HL-60 (cell line): ENCODE measurements at regions not wholly inside any gene's neighbourhood (a gene's known extent, or its start where the extent isn't known, plus 50 kb on each side); places are given as distances from the start of the nearest gene placed in this dataset.

ENCODE experiments used
- DNase-seq, 2 experiments: peaks; one replicate each; pipeline ENCODE4 v3.0.0-alpha.2; 2010 to 2020; ENCODE audit warnings: low read depth in 1 of 2, low spot score in 1 of 2
- H3K27ac ChIP-seq: fragments of 250-450 bp; sonication (Bioruptor Pico); replicated peaks from 2 replicates; pipeline ENCODE4 v1.5.1; 2020; ENCODE audit warnings: mild to moderate bottlenecking, moderate library complexity
- H3K27me3 ChIP-seq: fragments of 250-450 bp; sonication (Bioruptor Pico); 2 replicates; pipeline ENCODE4 v1.5.1; 2021; ENCODE audit warnings: mild to moderate bottlenecking, moderate library complexity; ENCODE audit not compliant: insufficient read depth, poor library complexity, severe bottlenecking
- H3K4me3 ChIP-seq: replicated peaks from 2 replicates; pipeline ENCODE4 v1.5.1; 2011; ENCODE audit warnings: mild to moderate bottlenecking, control low read depth, low read length; ENCODE audit not compliant: insufficient read depth
- GABPA ChIP-seq: IDR thresholded peaks from 2 replicates; pipeline ENCODE4 v1.6.1; 2012; ENCODE audit warnings: low read depth
- POLR2AphosphoS5 ChIP-seq: IDR thresholded peaks from 2 replicates; pipeline ENCODE4 v1.6.1; 2012; ENCODE audit warnings: low read depth
- SPI1 ChIP-seq: IDR thresholded peaks from 2 replicates; pipeline ENCODE4 v1.6.1; 2012; ENCODE audit warnings: low read depth, mild to moderate bottlenecking, borderline replicate concordance
- TF ChIP-seq, protein P1 (sequence below): IDR thresholded peaks from one replicate; pipeline ENCODE4 v1.5.1; 2011; ENCODE audit warnings: low read length, control low read depth, inconsistent platforms; ENCODE audit not compliant: insufficient read depth
- TF ChIP-seq, protein P2 (sequence below): IDR thresholded peaks from 2 replicates; pipeline ENCODE4 v1.6.1; 2012; ENCODE audit warnings: low read depth; ENCODE audit not compliant: insufficient replicate concordance

DNA sequence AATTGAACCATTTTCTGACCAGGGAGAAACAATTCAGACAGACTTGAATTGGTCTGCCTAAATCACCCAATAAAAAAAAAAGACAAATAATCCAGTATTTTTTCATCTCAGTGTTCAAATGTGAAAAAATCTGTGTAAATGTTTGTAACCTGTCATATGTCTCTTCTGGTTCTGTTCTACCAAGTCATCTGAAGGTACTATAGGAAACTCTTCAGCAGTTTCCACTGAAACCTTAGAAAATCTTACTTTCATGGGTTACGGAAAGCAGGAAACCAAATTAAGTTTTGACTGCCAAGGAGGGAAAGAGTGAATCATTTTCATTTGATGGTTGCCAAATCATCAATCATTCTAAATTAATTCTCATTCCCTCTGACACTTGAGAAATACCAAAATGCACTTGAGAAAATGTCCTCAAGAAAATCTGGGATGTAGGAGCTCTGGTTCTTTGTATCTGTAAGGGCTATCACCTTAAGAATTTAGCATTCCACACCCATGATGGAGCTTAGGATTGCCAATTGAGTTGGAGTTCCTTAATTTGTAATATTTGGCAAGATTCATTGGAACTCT, 278.2 kb upstream of the KCNH8 start:
- no peak for TF ChIP-seq POLR2AphosphoS5
- TF ChIP-seq, protein P1, sequence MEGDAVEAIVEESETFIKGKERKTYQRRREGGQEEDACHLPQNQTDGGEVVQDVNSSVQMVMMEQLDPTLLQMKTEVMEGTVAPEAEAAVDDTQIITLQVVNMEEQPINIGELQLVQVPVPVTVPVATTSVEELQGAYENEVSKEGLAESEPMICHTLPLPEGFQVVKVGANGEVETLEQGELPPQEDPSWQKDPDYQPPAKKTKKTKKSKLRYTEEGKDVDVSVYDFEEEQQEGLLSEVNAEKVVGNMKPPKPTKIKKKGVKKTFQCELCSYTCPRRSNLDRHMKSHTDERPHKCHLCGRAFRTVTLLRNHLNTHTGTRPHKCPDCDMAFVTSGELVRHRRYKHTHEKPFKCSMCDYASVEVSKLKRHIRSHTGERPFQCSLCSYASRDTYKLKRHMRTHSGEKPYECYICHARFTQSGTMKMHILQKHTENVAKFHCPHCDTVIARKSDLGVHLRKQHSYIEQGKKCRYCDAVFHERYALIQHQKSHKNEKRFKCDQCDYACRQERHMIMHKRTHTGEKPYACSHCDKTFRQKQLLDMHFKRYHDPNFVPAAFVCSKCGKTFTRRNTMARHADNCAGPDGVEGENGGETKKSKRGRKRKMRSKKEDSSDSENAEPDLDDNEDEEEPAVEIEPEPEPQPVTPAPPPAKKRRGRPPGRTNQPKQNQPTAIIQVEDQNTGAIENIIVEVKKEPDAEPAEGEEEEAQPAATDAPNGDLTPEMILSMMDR, result no peak
- TF ChIP-seq GABPA, result no peak
- TF ChIP-seq SPI1, result no peak
- TF ChIP-seq, protein P2, sequence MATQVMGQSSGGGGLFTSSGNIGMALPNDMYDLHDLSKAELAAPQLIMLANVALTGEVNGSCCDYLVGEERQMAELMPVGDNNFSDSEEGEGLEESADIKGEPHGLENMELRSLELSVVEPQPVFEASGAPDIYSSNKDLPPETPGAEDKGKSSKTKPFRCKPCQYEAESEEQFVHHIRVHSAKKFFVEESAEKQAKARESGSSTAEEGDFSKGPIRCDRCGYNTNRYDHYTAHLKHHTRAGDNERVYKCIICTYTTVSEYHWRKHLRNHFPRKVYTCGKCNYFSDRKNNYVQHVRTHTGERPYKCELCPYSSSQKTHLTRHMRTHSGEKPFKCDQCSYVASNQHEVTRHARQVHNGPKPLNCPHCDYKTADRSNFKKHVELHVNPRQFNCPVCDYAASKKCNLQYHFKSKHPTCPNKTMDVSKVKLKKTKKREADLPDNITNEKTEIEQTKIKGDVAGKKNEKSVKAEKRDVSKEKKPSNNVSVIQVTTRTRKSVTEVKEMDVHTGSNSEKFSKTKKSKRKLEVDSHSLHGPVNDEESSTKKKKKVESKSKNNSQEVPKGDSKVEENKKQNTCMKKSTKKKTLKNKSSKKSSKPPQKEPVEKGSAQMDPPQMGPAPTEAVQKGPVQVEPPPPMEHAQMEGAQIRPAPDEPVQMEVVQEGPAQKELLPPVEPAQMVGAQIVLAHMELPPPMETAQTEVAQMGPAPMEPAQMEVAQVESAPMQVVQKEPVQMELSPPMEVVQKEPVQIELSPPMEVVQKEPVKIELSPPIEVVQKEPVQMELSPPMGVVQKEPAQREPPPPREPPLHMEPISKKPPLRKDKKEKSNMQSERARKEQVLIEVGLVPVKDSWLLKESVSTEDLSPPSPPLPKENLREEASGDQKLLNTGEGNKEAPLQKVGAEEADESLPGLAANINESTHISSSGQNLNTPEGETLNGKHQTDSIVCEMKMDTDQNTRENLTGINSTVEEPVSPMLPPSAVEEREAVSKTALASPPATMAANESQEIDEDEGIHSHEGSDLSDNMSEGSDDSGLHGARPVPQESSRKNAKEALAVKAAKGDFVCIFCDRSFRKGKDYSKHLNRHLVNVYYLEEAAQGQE, result no peak
- Histone ChIP-seq H3K27ac (no peak overlapping the region), H3K4me3 (no peak overlapping the region), H3K27me3 (no peaks in the 10 kb centered on the region)
- DNase-seq, result no peak

DNA sequence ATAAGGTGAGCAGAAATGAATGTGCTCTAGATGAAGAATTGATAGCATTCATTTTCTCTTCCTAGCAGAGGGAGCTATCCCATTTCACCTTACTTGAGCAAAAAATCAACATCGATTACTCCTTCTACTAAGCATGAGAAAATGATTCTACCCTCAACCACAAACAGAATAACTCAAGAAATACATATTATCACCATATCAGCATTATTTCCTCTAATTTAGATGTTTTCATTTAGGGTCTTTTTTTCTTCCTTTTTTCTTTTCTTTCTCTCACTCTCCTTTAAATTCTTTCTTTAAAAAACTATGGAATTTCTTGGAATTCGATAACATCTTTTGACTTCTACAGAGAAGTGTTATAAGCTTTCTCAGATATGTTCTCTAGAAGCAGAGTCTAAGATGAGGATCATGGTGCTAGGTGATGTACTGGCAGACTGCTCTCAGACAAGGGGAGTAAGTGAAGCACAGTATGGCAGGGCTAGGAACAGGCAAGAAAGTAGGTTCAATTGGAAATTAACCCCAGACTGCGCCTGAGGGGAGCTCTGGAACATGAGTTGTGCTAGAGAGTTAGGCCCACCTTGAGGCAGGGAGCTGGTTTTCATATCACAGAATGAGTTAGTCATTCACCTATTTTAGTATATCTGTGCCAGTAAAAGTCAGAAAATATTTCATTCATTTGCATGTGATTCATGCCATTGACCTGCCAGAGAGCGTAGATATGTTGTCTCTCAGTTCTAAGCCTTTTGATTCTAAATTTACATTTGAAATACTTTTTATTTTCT, 279.2 kb upstream of the KCNH8 start:
- no peak for DNase-seq
- H3K4me3 ChIP-seq, result no peak overlapping the region
- TF ChIP-seq POLR2AphosphoS5, result no peak
- no peak for TF ChIP-seq GABPA
- TF ChIP-seq, protein P2, result no peak
- TF ChIP-seq, protein P1, result no peak
- TF ChIP-seq SPI1, result no peak

DNA sequence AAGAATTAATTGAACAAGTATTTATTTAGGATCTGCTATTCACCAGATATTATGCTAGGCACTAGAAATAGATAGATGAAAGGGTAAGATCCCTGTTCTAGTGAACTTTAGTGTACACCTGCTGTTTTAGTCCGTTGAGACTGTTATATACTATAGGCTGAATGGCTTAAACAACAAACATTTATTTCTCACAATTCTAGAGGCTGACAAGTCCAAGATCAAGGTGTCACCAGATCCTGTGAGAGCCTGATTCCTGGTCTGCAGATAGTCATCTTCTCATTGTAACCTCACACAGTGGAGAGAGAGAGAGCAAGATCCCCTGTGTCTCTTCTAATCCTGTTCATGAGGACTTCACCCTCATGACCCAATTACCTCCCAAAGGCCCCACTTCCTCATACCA, 281.4 kb upstream of the KCNH8 start:
- DNase-seq, result no peak
- H3K4me3 ChIP-seq, result no peak overlapping the region
- H3K27me3 ChIP-seq, result no peaks in the 10 kb centered on the region
- no peak overlapping the region for H3K27ac ChIP-seq
- TF ChIP-seq, protein P1, result no peak
- no peak for TF ChIP-seq POLR2AphosphoS5
- TF ChIP-seq GABPA, result no peak
- TF ChIP-seq SPI1, result no peak
- TF ChIP-seq, protein P2, result no peak

More for the DNA sequence above, 279.2 kb upstream of the KCNH8 start:
- Histone ChIP-seq H3K27ac (no peak overlapping the region), H3K27me3 (no peaks in the 10 kb centered on the region)
